HPDE6-E6E7 (cell line): ENCODE measurements at regions not wholly inside any gene's neighbourhood (a gene's known extent, or its start where the extent isn't known, plus 50 kb on each side); places are given as distances from the start of the nearest gene placed in this dataset.

Source experiments
- DNase-seq: peaks from one replicate; pipeline ENCODE4 v3.0.0; 2011; ENCODE audit warnings: missing footprints; ENCODE audit errors: extremely low spot score

DNA sequence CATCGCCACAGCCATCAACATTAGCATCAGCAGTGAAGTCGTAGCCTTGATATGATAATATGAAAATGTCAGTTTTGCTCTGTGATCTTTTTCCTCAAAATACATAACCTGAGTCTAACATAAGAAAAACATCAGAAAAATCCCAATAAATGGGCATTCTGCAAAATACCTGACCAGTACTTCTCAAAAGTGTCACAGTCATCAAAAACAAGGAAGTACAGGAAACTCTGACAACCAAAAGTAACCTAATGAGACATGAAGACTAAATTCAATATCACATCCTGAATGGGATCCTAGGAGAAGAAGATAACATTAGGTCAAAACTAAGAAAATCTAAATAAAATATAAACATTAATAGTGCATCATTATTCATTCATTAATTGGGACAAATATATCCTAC lies 1731.0 kb downstream of the SUCLG1 start:
- DNase-seq = no peak

DNA sequence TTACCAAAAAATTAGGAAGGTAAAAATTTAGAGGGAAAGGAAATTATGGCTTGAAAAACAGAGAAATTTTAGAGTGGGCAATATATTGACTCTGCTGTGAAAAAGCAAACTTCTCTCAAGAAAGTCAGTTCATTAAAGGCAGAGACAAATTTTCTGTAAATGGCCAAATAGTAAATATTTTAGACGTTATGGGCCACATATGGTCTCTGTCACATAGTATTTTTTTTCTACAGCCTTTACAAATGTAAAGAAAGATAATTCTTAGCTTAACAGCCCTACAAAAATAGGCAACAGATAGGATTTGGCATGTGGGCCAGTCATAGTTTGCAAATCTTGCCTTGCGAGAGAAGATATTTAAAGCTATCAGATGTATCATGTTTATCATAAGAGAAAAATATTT lies 1750.4 kb downstream of the SUCLG1 start:
- no peak for DNase-seq

- no peak for DNase-seq
These were observed 1761.8 kb downstream of the SUCLG1 start for GRCh38 chr2:82697231-82697630.

DNA sequence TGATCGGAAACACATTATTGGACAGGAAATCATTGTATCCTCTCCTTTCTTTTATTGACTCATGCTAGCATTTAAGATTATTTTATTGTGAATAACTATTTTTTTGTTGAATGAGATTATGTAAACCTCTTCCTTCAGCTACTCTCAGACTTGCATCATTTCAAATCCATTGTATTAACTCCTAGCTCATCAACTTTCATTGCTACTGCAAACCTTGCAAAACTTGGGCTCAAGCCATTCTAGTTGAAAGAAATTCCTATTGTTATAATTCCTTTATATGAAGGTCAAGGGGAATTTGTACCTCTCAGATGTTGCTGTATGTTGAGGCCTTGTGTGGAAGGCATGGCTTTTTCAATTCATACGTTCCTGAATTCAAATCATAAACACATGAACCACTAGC lies 1764.6 kb downstream of the SUCLG1 start:
- DNase-seq = no peak

DNA sequence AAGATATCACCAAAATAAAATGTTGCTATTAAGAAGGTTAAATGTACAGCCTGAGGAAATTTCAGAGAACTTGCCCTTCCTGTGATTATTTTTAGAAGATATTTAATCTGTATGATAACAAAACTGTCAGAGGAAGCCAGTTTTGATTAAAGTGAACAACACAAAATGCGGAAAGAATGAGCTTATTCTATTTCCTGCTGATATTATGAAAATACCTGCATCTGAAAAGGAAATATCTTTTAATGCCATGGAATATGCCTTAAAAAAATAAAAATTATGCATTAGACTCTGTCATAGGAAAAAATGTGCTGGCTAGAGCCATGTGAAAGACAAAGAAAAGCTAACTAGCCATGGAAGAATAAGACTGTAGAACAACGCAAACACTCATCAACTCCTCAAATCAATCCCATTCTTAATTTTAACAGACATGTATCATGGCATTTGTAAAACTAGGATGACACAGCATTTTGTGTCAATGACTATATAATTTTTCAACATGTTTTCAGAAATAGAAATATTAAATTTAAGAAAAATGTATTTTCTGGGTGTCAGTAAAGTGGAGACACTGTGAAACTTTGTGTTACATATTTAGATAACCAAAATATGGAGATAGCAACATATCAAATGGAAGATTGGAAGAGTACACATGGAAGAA lies 1768.2 kb downstream of the SUCLG1 start:
- no peak for DNase-seq

- peak; percentile 25 for DNase-seq
These were observed 1783.9 kb downstream of the SUCLG1 start for GRCh38 chr2:82675186-82675585.

DNA sequence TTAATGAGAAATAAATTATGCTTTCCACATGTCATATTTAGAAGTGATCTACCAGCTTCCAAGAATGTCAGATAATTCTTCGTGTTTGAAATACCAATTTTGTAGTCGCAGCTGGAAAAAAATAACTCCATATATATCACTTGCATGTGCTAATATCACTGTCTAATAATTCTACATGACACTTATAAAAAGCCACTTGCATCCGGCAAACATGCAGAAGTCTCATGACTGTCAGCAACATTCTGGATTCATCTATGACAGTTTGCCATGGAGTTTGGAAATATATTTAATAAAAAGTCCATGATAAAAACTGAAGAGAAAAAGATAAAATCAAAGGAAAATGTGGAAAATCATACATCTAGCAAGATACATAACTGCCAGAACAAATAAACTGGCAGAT lies 1784.4 kb downstream of the SUCLG1 start:
- no peak for DNase-seq

GRCh38 chr2:82667491-82667890 lies 1791.6 kb downstream of the SUCLG1 start:
- DNase-seq = no peak

DNA sequence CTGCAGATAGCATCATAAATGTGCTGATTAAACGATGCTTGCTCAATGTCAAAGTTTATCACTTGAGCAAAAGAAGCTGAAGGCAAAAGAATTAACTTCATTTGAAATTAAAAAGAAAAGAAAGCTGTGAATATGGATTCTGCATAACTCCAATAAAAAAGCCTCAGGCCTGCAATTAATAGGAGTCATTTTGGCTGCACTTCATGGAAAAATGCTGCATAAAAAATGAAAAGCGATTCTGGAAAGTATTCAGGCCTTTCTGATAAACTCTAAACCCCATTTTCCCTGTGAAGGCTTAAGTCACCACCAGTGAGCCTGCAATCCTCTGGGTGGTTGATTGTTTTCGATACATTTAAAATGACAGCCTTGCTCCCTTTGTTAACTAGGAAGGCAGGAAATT lies 1793.4 kb downstream of the SUCLG1 start:
- no peak for DNase-seq

DNA sequence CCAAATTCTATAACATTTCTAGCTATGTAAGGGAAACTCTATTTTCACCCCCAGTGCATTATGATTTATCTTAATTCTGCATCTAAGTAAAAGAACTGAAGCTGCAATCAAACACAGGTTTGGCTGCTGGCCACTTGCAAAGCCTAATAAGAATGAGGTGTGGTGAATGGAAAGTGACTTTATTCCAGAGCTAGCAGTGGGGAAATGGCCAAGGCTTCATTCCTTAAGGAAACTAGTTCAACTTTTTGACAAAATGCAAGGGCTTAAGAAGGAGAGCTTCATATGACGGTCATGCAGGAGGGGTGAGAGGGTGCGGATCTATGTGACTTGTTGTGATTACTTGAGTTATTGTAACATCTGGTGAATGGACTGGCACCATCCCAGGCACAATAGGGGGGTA lies 1802.0 kb downstream of the SUCLG1 start:
- no peak for DNase-seq

GRCh38 chr2:82656420-82656819 lies 1802.7 kb downstream of the SUCLG1 start:
- DNase-seq = no peak

GRCh38 chr2:82652117-82652516 lies 1807.0 kb downstream of the SUCLG1 start:
- DNase-seq = no peak

GRCh38 chr2:82650038-82650437 lies 1809.0 kb downstream of the SUCLG1 start:
- DNase-seq = peak; percentile 8

DNA sequence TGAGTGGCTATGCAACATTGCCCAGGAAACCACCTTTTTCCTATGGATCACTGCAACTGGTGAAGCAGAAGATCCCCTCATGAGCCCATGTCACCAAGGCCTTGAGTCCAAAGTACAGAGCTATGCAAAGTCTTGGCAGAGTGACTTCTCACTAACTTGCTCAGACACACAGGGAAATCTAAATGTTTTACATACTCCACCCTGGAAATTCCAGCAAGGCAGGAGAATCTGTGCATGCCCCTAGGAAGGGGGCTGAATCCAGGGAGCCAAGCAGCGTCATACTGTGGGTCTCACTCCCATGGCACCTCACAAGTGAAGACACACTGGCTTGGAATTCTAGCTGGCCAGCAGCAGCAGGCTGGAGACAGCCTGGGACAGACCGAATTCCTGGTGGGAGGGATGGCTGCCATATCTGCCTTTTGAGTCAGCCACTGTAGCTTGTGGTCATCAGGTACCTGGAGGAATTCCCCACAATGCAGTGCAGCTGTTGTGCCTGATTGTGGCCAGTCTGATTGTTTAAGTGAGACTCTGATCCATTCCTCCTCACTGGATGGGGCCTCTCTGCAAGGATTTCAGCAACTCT lies 1817.4 kb downstream of the SUCLG1 start:
- DNase-seq = no peak

DNA sequence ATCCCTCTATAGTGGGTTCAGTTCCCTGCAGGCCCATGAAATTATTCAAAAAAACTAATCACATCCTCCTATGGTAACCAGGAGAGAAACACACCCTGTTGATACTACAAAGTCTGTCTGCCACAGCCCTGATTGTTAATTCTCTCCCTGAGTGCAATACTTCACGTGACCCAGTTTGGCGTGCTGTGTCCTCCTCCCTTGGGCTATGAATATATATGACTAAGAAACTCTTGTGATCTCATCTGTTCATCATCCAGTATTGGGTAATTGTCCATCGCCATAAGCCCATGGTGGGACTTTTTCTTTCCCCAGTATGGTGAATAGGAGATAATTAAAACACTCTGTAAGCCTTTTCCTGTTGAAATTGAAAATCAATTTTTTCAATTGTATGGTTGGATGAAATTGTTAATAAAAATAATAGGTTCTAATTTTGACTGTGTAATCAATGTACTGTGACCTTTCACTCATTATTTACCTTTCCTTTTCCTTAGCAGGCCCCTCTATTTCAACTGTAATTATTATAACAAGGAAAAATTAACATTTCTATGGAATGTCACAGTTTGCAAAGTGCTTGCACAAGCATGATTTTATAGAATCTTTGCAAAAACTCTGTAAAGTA lies 1822.6 kb downstream of the SUCLG1 start:
- peak; percentile 21 for DNase-seq

DNA sequence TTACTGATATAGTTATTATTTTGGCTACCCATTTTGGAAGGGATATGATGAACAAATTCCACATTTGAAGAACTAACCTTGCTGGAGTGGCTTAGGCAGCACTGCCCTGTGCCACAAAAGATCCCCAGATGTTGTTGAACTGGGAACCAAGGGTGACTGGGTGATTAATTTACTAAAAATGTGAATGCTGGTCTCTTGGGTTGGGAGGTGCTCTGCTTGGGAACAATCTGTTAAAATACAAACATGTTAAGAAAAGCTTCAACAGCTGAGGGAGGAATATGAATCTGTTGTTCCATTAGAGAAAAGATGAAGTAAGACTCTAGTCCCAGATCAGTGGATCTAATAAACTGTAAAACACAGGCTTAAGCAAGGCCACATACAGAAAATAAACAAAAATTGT lies 1860.1 kb downstream of the SUCLG1 start:
- no peak for DNase-seq

DNA sequence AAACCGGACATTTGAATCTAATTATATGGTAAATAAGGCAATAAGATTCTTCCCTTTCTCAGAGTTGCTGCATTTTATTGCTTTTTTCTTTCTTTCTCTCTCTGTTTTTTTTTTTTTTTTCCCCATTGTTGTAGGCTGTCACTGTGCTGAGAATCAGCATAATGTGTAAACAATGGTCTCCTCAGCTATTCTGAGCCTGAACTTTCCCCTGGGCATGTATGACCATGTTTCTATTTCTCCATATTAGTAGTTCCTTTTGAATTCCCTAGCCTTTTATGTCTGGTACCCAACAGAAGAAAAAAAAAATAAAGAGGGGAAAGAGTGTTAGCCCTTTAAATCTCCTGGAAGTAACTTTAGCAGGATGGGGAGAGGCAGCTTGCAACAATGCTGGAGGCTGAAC lies 1862.5 kb downstream of the SUCLG1 start:
- DNase-seq = no peak

DNA sequence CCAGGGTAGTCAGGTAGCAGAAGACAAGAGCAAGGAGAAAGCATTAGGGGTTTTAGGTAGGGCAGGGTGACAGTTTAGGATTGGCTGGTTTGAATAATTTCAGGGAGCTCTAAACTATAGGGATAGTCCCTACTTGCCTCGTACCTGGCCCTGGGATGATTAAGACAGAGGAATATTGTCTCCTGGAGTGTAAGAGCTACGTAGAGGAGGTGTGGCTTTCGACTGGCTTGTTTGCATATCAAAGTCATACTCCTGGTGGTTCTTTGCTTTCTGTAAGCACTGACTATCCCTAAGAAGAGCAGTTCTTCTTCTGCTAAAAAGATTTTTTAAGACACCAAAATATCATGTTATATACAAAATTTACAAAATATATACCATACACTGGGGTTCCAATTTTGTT lies 1867.4 kb downstream of the SUCLG1 start:
- DNase-seq = no peak

DNA sequence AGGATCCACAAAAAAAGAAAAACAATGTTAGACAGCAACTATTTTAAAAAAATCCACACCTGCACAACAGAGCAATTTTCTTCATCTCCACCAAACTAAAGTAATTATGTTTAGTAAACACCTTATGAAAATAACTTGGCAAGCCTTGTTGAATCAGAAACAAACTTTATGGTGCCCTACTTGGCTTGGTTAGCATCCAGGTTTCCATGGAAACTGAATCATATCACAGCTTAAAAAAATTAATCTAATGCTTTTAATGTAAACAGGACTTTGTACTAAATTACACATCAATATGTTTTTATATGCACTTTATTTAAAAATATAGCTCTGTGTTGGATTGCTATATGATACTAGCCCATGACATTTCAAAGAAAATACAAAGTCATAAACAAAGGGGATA lies 1882.4 kb downstream of the SUCLG1 start:
- DNase-seq = no peak

GRCh38 chr2:82539280-82539621 lies 1919.8 kb downstream of the SUCLG1 start:
- DNase-seq = no peak

DNA sequence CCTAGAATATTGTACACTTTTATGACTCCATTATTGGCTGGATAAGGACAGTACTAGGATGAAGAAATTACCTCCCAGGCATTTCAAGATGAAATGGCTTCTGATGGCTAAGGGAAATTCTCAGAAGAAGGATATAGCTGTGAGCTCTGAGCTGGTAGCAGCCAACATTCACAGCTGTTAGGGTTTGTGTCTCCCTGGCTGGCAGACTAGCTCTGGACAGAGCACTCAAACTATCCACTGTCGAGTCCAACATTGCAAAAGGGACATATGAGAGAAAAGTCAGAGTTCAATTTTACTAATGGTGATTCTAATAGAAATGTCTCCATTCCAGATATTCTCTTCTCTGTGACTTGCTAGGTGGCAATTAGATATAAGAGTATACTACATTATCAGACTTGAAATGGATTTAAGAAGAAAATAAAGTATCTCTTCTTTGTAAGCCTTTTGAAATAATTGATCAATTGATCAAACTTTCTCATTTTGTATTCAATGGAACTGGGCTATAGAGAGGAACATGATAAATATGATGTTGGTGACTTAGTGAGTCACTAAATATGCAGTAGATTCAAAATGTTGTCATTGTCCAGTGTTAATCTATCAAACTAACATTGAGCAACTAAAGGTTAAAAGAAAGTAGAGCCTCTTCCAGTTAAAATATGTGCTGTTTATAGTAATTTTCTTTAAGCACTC lies 1920.3 kb downstream of the SUCLG1 start:
- no peak for DNase-seq

DNA sequence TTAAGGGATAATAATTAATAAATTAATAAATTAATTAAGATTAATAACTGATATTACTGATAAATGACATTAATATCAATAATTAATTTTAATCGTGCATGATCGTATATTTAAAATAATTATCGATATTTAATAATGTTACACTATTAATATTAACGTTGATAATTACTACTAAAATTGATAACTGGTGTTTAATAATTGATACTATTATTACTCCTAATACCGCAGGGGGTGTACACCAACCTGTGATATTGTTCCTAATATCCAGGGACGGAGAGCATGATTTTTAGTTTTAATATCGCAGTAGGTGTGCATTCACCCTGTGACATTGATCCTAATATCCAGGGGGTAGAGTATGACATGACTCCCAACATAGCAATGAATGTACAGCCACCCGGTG lies 1930.8 kb downstream of the SUCLG1 start:
- DNase-seq = no peak

GRCh38 chr2:82527124-82527523 lies 1932.0 kb downstream of the SUCLG1 start:
- DNase-seq = no peak
